GM19238 (cell line): ENCODE measurements at regions not wholly inside any gene's neighbourhood (a gene's known extent, or its start where the extent isn't known, plus 50 kb on each side); places are given as distances from the start of the nearest gene placed in this dataset.
"Not testable (repeated sequence)": the region's sequence is repeated elsewhere in the genome, so short reads cannot be mapped to it uniquely, and the experiment has no call there.

Experiments used
- DNase-seq: peaks from one replicate; pipeline ENCODE4 v3.0.0; 2011; ENCODE audit warnings: low spot score; ENCODE audit not compliant: insufficient read length

GRCh38 chr1:193392686-193393085, 206.3 kb upstream of the B3GALT2 start:
- no peak for DNase-seq

DNA sequence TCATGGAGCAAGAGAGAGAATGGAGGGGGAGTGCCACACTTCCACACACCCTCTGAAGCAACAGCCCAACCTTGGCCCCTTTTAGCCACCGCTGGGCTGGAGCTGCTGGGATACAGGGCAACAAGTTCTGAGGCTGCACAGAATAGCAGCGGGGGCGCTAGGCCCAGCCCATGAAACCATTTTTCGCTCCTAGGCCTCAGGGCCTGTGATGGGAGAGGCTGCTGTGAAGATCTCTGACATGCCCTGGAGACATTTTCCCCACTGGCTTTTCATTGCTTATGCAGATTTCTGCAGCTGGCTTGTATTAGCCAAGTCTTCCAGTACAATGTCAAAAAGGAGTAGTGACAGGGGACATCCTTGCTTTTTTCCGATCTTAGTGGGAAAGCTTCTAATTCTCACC, 202.3 kb upstream of the B3GALT2 start:
- DNase-seq: no peak

DNA sequence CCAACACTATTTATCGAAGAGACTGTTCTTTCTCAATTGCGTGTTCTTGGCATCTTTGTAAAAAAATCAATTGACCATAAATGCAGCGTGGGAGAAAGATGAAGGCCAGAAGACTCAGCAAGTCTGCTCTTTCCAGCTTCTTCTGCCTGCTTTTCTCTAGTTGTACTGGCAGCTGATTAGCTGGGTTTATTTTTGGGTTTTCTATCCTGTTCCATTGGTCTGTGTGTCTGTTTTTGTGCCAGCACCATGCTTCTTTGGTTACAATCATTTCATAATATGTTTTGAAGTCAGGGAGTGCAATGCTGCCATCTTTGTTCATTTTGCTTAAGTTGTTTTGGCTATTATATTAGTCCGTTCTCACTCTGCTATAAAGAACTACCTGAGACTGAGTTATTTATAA, 201.8 kb upstream of the B3GALT2 start:
- no peak for DNase-seq

DNA sequence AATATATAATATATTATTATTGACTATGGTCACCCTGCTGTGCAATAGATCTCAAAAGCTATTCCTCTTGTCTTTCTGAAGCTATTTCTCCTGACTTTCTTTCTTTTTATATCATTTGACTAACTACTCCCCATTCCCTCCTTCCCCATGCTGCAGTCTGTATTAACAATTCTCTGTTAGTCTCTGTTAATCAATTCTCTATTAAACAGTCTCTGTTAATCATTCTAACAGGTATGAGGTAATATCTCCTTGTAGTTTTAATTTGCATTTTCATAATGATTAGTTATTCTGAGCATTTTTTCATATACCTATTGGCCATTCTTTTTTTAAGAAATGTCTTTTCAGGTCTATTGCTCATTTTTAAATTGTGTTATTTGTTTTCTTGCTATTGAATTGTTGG, 201.0 kb upstream of the B3GALT2 start:
- no peak for DNase-seq

DNA sequence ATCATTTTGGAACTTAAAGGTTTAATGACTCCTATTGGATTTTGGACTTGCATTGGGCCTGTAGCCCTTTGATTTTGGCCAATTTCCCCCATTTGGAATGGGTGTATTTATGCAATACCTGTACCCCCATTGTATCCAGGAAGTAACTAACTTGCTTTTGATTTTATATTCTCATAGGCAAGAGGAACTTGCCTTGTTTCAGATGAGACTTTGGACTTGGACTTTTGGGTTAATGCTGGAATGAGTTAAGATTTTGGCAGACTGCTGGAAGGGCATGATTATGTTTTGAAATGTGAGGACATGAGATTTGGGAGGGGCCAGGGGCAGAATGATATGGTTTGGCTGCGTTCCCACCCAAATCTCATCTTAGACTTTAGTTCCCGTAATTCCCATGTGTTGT, 192.0 kb upstream of the B3GALT2 start:
- not testable (repeated sequence) for DNase-seq

DNA sequence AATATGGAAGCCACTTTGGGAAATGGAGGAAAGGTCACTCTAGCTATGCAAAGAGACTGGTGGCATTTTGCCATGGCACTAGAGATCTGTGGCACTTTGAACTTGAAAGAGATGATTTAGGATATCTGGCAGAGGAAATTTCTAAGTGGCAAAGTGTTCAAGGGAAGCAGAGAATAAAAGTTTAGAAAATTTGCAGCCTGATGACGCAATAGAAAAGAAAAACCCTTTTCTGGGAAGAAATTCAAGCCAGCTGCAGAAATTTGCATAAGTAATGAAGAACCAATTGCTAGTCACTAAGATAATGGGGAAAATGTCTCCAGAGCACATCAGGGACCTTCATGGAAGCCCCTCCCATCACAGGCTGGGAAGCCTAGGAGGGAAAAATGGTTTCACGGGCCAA, 191.1 kb upstream of the B3GALT2 start:
- no peak for DNase-seq

DNA sequence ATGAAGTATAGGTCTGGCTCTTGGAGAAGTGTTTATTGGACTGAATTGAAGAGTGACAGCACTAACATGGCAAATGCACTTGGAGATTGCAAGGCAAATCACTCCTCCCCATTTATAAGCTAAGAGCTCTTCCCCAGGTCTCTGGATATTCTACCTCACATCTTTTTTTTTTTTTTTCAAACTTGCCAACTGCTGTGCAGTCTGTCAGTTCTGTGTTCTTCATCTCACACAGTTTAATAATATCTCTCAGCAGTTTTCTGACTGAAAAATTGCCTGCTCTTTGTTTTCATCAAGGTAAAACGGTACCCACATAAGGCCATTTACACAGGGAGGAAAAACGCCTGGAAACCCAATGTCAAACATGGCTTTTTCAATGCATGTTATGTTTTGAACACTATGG, 186.1 kb upstream of the B3GALT2 start:
- DNase-seq: no peak

- DNase-seq: no peak
These were observed 181.9 kb upstream of the B3GALT2 start for GRCh38 chr1:193368302-193368701.

GRCh38 chr1:193367863-193368262, 181.4 kb upstream of the B3GALT2 start:
- no peak for DNase-seq

- no peak for DNase-seq
These were observed 180.5 kb upstream of the B3GALT2 start for GRCh38 chr1:193366764-193367507.

- no peak for DNase-seq
These were observed 179.6 kb upstream of the B3GALT2 start for GRCh38 chr1:193365966-193366365.

DNA sequence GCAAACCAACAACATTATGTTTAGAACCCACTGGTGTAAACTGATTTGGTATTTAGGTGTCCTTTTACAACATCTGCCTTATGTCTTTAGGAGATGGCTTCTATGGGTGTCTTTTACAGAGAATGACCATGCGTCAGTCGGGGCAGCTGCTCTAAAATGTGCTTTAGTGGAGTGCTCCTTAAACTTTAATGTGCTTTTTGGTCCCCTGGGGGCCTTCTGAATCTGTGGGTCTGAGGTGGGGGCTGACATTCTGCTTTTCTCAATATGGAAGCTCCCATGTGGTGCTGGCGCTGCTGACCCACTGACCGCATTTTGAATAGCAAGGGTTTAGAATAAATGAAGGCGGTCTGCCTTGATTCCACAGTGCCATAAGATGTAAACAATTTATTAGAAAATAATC, 173.2 kb upstream of the B3GALT2 start:
- DNase-seq: no peak

GRCh38 chr1:193358419-193358818, 172.0 kb upstream of the B3GALT2 start:
- no peak for DNase-seq

DNA sequence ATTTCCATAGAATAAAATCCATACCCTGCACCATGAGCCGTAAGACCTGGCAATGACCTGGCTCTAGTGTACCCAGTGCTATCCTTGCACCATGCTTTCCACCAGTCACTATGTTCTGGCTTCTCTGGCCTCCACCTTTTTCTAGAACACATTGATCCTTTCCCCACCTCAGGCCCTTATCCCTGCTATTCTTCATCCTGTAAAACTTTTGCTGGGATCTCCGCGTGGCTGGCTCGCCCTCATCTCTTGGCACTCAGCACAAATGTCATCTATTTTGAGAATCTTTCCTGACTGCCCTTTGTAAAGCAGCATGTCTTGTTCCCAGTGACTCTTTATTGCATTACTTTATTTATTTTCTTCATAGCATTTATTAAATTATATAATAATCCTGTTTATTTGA, 169.8 kb upstream of the B3GALT2 start:
- DNase-seq: no peak

DNA sequence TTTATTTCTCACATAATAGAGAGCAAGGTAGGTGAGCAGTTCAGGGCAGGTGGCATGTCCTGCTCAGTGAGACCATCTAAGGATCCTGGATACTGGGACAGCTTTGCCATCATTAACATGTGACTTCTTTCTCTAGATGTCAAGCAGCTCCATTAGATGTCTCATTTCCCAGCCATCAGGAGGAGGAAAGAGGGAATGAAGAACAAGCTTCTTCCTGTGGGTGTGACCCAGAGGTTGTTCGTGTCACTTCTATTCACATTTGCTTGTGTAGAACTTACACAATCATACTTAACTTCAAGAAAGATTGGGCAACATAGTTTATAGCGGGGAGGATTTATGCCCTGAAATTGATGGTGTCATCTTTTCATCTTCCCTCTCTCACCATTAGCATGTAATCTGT, 169.2 kb upstream of the B3GALT2 start:
- DNase-seq: no peak

DNA sequence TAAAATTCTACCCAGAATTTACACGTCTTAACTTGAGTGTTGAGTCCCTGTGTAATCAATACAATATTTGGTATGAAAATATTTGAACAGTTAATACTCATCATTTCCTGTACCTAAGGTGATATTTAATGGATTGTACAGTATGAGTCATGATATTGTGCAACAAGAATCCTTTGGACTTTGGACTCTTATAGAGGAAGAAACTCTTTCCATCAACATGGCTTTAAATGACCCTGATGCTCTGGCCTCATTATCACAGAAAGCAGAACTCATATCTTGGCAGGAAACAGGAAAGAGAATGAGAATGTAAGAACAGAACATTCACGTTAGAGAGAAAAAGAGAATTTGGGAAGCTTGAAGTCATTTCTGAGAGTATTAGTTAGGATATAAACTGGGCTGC, 168.8 kb upstream of the B3GALT2 start:
- DNase-seq: no peak

DNA sequence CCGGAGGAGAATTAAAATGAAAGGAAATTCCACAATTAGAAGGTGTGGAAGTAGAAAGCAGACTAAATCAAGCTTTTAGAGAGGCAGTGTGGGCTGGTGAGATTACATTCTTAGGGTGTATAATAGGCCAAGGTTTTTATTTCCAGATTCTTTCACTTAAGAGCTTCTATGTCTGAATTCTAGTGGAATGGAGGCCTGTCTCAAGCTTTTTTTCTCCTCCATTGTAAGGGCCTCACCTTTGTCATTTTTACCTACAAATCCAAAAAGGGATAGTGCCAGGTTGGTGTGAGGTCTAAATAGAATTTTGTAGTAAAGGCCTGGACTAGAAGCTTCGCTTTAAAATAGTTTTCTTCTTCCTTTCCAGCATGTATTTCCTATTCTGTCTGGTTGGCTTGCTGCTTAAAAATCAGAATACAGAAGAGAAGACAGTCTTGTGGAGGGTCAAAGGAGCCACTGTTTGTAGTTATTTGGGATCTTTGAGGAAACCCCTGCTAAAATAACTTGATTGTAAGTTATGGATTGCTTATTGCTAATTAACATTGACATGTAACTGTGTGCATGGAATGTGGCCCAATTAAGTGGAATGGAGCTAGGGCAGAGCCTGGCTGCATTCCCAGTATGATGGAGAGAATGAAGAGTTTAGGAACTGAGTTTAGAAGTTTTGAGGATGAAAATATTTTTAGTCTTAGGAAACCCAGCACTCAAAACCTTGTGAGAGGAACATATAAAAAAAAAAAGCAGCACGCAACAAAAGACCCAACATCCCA, 162.5 kb upstream of the B3GALT2 start:
- no peak for DNase-seq

- no peak for DNase-seq
These were observed 161.8 kb upstream of the B3GALT2 start for GRCh38 chr1:193348091-193348768.

- no peak for DNase-seq
These were observed 159.7 kb upstream of the B3GALT2 start for GRCh38 chr1:193346085-193346484.

GRCh38 chr1:193342811-193343210, 156.4 kb upstream of the B3GALT2 start:
- no peak for DNase-seq

GRCh38 chr1:193340331-193340730, 153.9 kb upstream of the B3GALT2 start:
- DNase-seq: no peak

DNA sequence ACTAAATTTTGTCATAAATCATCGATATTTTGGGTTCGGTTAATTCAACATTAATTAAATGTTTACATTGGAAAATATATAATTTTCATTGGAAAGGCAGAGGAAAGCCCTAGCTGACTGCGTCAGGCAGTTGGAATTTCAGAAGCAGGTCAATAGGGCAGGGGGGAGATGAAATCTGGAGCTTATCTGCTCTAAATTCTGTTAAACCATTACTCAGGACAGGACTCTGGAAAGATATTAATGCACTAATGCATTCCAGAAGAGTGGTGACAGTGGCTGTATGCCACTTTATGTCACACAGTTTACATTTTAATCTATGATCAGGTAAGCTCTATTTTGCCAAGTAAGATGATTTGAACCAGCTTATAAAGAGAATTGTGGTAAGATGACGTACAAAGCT, 153.0 kb upstream of the B3GALT2 start:
- no peak for DNase-seq
